ENCODE measurements at regions not wholly inside any gene's neighbourhood (a gene's known extent, or its start where the extent isn't known, plus 50 kb on each side); places are given as distances from the start of the nearest gene placed in this dataset.

GRCh38 chr3:64451283-64452012 is 226.2 kb upstream of the PRICKLE2 start:
- POLR2A ChIA-PET: no interaction called here
- CTCF ChIA-PET: no interaction called here
- TF ChIP-seq FOXM1 (IDR thresholded peaks at IDR 0.05; ENCODE audit: borderline replicate concordance) (no peak), HDGF (IDR thresholded peaks at IDR 0.05; ENCODE audit: borderline replicate concordance) (no peak), LEF1 (IDR thresholded peaks at IDR 0.05; ENCODE audit: borderline replicate concordance) (no peak)
- no peak for DNase-seq (ENCODE audit: extremely low spot score)

- TF ChIP-seq FOXA1 (IDR thresholded peaks at IDR 0.05) (no peak), NFRKB (IDR thresholded peaks at IDR 0.05) (no peak), CTBP1 (IDR thresholded peaks at IDR 0.05; ENCODE audit: borderline replicate concordance) (no peak), BHLHE40 (IDR thresholded peaks at IDR 0.05; ENCODE audit: borderline replicate concordance) (no peak), SP1 (IDR thresholded peaks at IDR 0.05) (no peak), ZNF384 (IDR thresholded peaks at IDR 0.05) (no peak), SUZ12 (IDR thresholded peaks at IDR 0.05) (no peak), HDGF (IDR thresholded peaks at IDR 0.05; ENCODE audit: borderline replicate concordance) (no peak), TARDBP (IDR thresholded peaks at IDR 0.05) (no peak), FOXM1 (IDR thresholded peaks at IDR 0.05; ENCODE audit: borderline replicate concordance) (no peak), PKNOX1 (IDR thresholded peaks at IDR 0.05) (no peak), L3MBTL2 (conservative IDR thresholded peaks at IDR 0.05) (no peak), ARNT (IDR thresholded peaks at IDR 0.05) (no peak)
- DNase-seq (ENCODE audit: extremely low spot score): no peak
- ChIA-PET CTCF (no interaction called here), POLR2A (no interaction called here)
These were observed 225.2 kb upstream of the PRICKLE2 start for GRCh38 chr3:64450396-64450956.

- TF ChIP-seq ELF4 (IDR thresholded peaks at IDR 0.05): no peak
- no peak for TF ChIP-seq ZNF384 (IDR thresholded peaks at IDR 0.05)
- TF ChIP-seq ARNT (IDR thresholded peaks at IDR 0.05): no peak
- no peak for TF ChIP-seq PKNOX1 (IDR thresholded peaks at IDR 0.05)
- TF ChIP-seq CTBP1 (IDR thresholded peaks at IDR 0.05; ENCODE audit: borderline replicate concordance): no peak
- TF ChIP-seq SP1 (IDR thresholded peaks at IDR 0.05): no peak
- TF ChIP-seq FOXA1 (IDR thresholded peaks at IDR 0.05): no peak
- no peak for TF ChIP-seq TARDBP (IDR thresholded peaks at IDR 0.05)
- no peak for TF ChIP-seq L3MBTL2 (conservative IDR thresholded peaks at IDR 0.05)
- no peak for TF ChIP-seq LEF1 (IDR thresholded peaks at IDR 0.05; ENCODE audit: borderline replicate concordance)
- TF ChIP-seq FOXM1 (IDR thresholded peaks at IDR 0.05; ENCODE audit: borderline replicate concordance): no peak
- TF ChIP-seq NFRKB (IDR thresholded peaks at IDR 0.05): no peak
- no peak for TF ChIP-seq BHLHE40 (IDR thresholded peaks at IDR 0.05; ENCODE audit: borderline replicate concordance)
- CTCF ChIA-PET: no interaction called here
- DNase-seq (ENCODE audit: extremely low spot score): no peak
- POLR2A ChIA-PET: no interaction called here
These were observed 223.8 kb upstream of the PRICKLE2 start for GRCh38 chr3:64449026-64449425.

- TF ChIP-seq FOXK2 (IDR thresholded peaks at IDR 0.05): no peak
- no peak for TF ChIP-seq HDGF (IDR thresholded peaks at IDR 0.05; ENCODE audit: borderline replicate concordance)
- TF ChIP-seq SP1 (IDR thresholded peaks at IDR 0.05): no peak
- TF ChIP-seq L3MBTL2 (conservative IDR thresholded peaks at IDR 0.05): no peak
- TF ChIP-seq LEF1 (IDR thresholded peaks at IDR 0.05; ENCODE audit: borderline replicate concordance): no peak
- TF ChIP-seq ARNT (IDR thresholded peaks at IDR 0.05): no peak
- no peak for TF ChIP-seq CTBP1 (IDR thresholded peaks at IDR 0.05; ENCODE audit: borderline replicate concordance)
- no peak for TF ChIP-seq ELF4 (IDR thresholded peaks at IDR 0.05)
- no peak for TF ChIP-seq SUZ12 (IDR thresholded peaks at IDR 0.05)
- no peak for TF ChIP-seq BHLHE40 (IDR thresholded peaks at IDR 0.05; ENCODE audit: borderline replicate concordance)
- no peak for TF ChIP-seq PKNOX1 (IDR thresholded peaks at IDR 0.05)
- TF ChIP-seq FOXM1 (IDR thresholded peaks at IDR 0.05; ENCODE audit: borderline replicate concordance): no peak
- no peak for TF ChIP-seq TARDBP (IDR thresholded peaks at IDR 0.05)
- no peak for TF ChIP-seq ZNF384 (IDR thresholded peaks at IDR 0.05)
- TF ChIP-seq FOXA1 (IDR thresholded peaks at IDR 0.05): no peak
- TF ChIP-seq NFRKB (IDR thresholded peaks at IDR 0.05): no peak
- POLR2A ChIA-PET: no interaction called here
- CTCF ChIA-PET: no interaction called here
- DNase-seq (ENCODE audit: extremely low spot score): no peak
These were observed 220.7 kb upstream of the PRICKLE2 start for GRCh38 chr3:64445944-64446300.

- ChIA-PET CTCF (no interaction called here), POLR2A (no interaction called here)
- TF ChIP-seq BHLHE40 (IDR thresholded peaks at IDR 0.05; ENCODE audit: borderline replicate concordance) (no peak), LEF1 (IDR thresholded peaks at IDR 0.05; ENCODE audit: borderline replicate concordance) (no peak), ZNF384 (IDR thresholded peaks at IDR 0.05) (no peak), HDGF (IDR thresholded peaks at IDR 0.05; ENCODE audit: borderline replicate concordance) (no peak), SP1 (IDR thresholded peaks at IDR 0.05) (no peak), ARNT (IDR thresholded peaks at IDR 0.05) (no peak), FOXM1 (IDR thresholded peaks at IDR 0.05; ENCODE audit: borderline replicate concordance) (no peak), L3MBTL2 (conservative IDR thresholded peaks at IDR 0.05) (no peak), NFRKB (IDR thresholded peaks at IDR 0.05) (no peak), ELF4 (IDR thresholded peaks at IDR 0.05) (no peak), TARDBP (IDR thresholded peaks at IDR 0.05) (no peak), CTBP1 (IDR thresholded peaks at IDR 0.05; ENCODE audit: borderline replicate concordance) (no peak), PKNOX1 (IDR thresholded peaks at IDR 0.05) (no peak), SUZ12 (IDR thresholded peaks at IDR 0.05) (no peak), FOXK2 (IDR thresholded peaks at IDR 0.05) (no peak), FOXA1 (IDR thresholded peaks at IDR 0.05) (no peak)
- DNase-seq (ENCODE audit: extremely low spot score): peak; percentile 68
These were observed 220.1 kb upstream of the PRICKLE2 start for GRCh38 chr3:64445109-64445943.
